ENCODE measurements at regions not wholly inside any gene's neighbourhood (a gene's known extent, or its start where the extent isn't known, plus 50 kb on each side); places are given as distances from the start of the nearest gene placed in this dataset.

DNA sequence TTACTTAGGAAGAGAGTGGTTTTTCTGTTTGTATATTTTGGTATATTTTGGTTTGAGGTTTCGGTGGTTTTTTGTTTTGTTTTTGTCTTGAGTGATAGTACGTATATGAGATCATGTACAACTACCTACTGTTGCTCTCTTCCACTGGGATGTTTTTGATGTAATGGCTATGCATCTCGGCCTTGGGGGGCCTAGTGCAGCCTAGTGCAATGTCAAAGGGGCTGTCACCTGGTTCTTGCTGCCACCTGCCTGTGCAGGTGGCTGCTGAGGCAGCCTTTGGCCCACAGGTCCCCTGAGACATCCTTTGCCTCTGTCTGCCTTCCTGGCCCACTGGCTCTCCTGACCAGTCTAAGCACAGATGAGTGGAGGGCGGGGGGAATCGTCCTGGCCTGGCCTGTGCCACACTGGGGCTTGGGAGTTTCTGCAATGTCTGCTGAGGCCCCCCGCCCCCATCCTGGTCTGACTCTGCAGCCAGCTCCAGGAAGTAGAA, 546.6 kb downstream of the CD83 start:
- H3K27ac ChIP-seq (replicated peaks), result no peak overlapping the region
- no peak for DNase-seq (ENCODE audit: low read depth in 1 of 2, low spot score in 1 of 2)
- H3K4me3 ChIP-seq (replicated peaks; ENCODE audit: insufficient read depth, low read length), result no peak overlapping the region
- TF ChIP-seq, protein P1, sequence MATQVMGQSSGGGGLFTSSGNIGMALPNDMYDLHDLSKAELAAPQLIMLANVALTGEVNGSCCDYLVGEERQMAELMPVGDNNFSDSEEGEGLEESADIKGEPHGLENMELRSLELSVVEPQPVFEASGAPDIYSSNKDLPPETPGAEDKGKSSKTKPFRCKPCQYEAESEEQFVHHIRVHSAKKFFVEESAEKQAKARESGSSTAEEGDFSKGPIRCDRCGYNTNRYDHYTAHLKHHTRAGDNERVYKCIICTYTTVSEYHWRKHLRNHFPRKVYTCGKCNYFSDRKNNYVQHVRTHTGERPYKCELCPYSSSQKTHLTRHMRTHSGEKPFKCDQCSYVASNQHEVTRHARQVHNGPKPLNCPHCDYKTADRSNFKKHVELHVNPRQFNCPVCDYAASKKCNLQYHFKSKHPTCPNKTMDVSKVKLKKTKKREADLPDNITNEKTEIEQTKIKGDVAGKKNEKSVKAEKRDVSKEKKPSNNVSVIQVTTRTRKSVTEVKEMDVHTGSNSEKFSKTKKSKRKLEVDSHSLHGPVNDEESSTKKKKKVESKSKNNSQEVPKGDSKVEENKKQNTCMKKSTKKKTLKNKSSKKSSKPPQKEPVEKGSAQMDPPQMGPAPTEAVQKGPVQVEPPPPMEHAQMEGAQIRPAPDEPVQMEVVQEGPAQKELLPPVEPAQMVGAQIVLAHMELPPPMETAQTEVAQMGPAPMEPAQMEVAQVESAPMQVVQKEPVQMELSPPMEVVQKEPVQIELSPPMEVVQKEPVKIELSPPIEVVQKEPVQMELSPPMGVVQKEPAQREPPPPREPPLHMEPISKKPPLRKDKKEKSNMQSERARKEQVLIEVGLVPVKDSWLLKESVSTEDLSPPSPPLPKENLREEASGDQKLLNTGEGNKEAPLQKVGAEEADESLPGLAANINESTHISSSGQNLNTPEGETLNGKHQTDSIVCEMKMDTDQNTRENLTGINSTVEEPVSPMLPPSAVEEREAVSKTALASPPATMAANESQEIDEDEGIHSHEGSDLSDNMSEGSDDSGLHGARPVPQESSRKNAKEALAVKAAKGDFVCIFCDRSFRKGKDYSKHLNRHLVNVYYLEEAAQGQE (IDR thresholded peaks at IDR 0.05; ENCODE audit: insufficient replicate concordance, low read depth), result no peak
- no peak for TF ChIP-seq SPI1 (IDR thresholded peaks at IDR 0.05; ENCODE audit: borderline replicate concordance, low read depth)
- TF ChIP-seq GABPA (IDR thresholded peaks at IDR 0.05; ENCODE audit: low read depth), result no peak
- no peaks in the 10 kb centered on the region for H3K27me3 ChIP-seq (ENCODE audit: insufficient read depth, poor library complexity, severe bottlenecking)

DNA sequence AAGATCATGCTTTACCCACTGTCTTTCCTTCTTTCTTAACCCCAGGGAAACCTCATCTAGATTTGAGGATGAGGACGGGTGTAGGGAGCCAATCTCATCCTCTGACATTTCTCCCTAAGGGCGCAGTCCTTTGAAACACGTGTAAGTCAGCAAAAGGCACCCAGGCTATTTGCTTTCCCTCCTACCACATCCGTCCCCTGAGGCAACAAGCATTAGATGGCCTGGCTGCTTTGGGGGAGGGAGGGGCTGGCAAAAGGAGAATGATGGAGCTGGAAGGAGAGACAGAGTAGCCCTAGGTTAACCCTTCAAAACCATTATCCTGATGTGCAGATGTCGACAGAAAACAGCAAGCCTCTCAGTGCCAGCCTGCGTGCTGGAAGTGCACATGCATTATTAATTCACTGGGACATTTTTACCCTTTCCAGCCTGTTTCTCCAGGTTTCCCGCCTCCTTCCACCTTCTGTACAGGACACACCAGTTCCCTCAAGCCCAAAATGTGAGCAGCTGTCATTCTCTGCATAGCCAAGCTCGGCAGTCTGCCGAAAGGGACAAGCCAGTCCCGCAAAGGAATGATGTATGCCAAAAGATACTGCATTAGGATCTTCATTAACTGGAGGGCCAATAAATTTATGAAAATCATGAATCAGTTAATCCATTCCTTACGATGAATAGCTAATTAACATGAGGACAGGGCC, 547.2 kb downstream of the CD83 start:
- TF ChIP-seq, protein P1 (IDR thresholded peaks at IDR 0.05; ENCODE audit: insufficient replicate concordance, low read depth), result no peak
- TF ChIP-seq SPI1 (IDR thresholded peaks at IDR 0.05; ENCODE audit: borderline replicate concordance, low read depth) (no peak), GABPA (IDR thresholded peaks at IDR 0.05; ENCODE audit: low read depth) (no peak), POLR2AphosphoS5 (IDR thresholded peaks at IDR 0.05; ENCODE audit: low read depth) (no peak)
- TF ChIP-seq, protein P2, sequence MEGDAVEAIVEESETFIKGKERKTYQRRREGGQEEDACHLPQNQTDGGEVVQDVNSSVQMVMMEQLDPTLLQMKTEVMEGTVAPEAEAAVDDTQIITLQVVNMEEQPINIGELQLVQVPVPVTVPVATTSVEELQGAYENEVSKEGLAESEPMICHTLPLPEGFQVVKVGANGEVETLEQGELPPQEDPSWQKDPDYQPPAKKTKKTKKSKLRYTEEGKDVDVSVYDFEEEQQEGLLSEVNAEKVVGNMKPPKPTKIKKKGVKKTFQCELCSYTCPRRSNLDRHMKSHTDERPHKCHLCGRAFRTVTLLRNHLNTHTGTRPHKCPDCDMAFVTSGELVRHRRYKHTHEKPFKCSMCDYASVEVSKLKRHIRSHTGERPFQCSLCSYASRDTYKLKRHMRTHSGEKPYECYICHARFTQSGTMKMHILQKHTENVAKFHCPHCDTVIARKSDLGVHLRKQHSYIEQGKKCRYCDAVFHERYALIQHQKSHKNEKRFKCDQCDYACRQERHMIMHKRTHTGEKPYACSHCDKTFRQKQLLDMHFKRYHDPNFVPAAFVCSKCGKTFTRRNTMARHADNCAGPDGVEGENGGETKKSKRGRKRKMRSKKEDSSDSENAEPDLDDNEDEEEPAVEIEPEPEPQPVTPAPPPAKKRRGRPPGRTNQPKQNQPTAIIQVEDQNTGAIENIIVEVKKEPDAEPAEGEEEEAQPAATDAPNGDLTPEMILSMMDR (IDR thresholded peaks at IDR 0.05; ENCODE audit: insufficient read depth, low read length), result no peak
- H3K4me3 ChIP-seq (replicated peaks; ENCODE audit: insufficient read depth, low read length), result no peak overlapping the region
- H3K27me3 ChIP-seq (ENCODE audit: insufficient read depth, poor library complexity, severe bottlenecking), result no peaks in the 10 kb centered on the region
- H3K27ac ChIP-seq (replicated peaks), result no peak overlapping the region
- no peak for DNase-seq (ENCODE audit: low read depth in 1 of 2, low spot score in 1 of 2)

DNA sequence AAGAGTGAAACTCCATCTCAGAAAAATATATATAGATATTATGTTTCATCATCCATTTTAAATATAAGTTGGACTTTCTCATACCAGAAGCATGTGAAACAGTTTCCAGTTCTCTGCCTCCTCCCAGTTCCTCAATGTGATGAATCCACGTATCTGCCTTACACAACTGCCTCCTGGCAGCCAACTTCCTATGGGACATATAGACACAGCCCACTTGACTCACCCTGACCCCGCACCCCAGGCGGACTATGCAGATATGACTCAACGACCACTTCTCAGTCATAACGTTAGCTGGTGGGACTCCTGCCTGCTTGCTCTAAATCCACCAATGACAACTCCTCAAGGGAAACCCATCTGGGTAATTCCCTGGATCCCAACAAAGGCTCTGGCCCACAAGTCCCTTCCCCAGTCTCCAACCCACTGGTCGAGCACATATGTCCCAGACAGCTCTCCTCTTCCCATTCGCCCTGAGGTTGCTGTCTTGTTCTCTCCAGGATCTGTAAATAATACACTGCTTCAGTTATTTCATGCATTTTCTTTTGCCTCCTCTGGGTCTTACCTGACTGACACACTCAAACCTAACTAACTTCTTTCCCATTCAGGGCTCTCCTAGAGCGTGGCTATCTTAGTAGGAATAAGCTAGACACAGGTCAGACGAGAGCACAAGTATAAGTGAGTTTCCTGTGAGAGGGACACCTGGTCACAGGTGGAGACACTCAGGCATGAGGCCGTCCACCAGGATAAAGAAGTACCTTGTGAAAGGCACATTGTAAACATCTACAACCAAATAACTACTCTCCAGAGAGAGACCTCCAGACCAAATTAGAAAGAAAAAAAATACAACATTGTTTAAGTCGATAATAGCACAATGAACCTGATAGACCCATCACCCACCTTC, 548.5 kb downstream of the CD83 start:
- TF ChIP-seq GABPA (IDR thresholded peaks at IDR 0.05; ENCODE audit: low read depth), result no peak
- peak; percentile 37; the same call in 1 of the 2 replicates for TF ChIP-seq SPI1 (IDR thresholded peaks at IDR 0.05; ENCODE audit: borderline replicate concordance, low read depth)
- TF ChIP-seq, protein P2 (IDR thresholded peaks at IDR 0.05; ENCODE audit: insufficient read depth, low read length), result no peak
- no peak for TF ChIP-seq POLR2AphosphoS5 (IDR thresholded peaks at IDR 0.05; ENCODE audit: low read depth)
- TF ChIP-seq, protein P1 (IDR thresholded peaks at IDR 0.05; ENCODE audit: insufficient replicate concordance, low read depth), result no peak
- H3K27me3 ChIP-seq (ENCODE audit: insufficient read depth, poor library complexity, severe bottlenecking), result no peaks in the 10 kb centered on the region
- H3K27ac ChIP-seq (replicated peaks), result no peak overlapping the region
- peak; percentile 26 to 79 for DNase-seq (ENCODE audit: low read depth in 1 of 2, low spot score in 1 of 2)
- no peak overlapping the region for H3K4me3 ChIP-seq (replicated peaks; ENCODE audit: insufficient read depth, low read length)

Data from HL-60 (cell line).